Activated CD4-positive, alpha-beta T cell treated with anti-CD3 and anti-CD28 coated beads for 4 hours (primary cell): ENCODE measurements at regions not wholly inside any gene's neighbourhood (a gene's known extent, or its start where the extent isn't known, plus 50 kb on each side); places are given as distances from the start of the nearest gene placed in this dataset.
"Not testable (repeated sequence)": the region's sequence is repeated elsewhere in the genome, so short reads cannot be mapped to it uniquely, and the experiment has no call there.

Experiments used
- DNase-seq, 2 donors: peaks; one replicate each; pipeline ENCODE4 v3.0.0-alpha.2; 2020

DNA sequence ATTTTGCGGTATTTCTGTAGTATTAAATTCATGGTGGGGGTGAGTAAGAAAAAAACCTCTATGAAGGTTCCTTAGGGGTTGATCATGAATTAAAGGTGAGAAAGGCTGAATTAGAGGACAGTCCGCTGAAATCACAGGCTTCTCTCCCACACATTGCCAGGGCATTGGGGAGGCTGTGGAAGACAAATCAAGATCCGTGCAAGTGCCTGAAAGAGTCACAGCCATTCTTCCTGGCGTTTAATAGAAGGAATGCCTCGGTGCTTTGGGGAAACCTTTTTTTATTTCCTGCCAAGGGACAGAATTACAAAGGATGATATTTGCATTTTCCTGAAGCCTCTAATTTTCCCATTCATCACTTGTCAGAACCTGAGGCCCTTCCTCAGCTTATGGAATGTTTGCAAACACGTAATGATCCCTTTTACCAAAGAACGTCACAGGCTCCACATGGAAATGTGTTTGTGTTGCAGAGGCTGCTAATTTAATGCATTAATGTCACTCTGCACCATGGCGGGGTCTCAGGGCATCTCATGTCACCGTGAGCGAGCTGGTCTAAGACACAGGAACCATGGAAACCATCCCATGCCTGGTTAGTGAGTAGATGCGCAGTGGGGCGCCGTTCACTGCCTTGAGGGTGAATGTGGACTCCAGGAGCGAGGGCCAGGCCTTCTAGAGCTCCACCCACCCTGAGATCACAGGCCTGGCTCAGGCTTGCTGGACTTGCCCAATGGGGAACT, 185.9 kb upstream of the SULF2 start:
- no peak for DNase-seq

DNA sequence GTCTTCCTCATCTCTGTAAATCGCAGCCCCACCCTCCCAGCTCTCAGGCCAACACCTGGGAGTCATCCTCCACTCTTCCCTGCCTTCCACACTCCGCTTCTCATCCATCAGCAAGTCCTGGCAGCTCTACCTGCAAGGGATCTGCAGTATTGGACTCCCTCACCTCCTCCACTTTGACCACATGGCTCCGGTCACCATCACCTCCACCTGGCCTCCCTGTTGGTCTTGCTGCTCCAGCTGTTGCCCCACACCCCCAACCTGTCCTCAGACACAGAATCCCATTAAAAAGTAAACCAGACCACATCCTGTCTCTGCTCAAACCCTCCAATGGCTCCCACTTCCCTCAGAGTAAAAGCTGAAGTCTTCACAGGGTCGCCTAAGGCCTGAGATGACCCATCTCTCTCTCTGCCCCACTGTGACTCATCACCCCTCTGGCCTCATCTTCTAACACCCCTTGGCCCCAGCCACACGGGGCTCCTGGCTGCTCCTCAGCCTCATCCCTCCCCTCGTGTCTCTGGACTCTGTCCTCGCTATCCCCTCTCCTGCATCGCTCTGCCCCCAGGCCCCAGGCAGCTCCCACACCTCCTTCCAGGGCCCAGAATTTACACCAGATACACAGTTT, 185.1 kb upstream of the SULF2 start:
- DNase-seq, result no peak

- no peak for DNase-seq
Observed at GRCh38 chr20:47969426-47969825, 184.1 kb upstream of the SULF2 start.

GRCh38 chr20:47968541-47969310, 183.4 kb upstream of the SULF2 start:
- DNase-seq, result no peak

- DNase-seq, result no peak
Observed at GRCh38 chr20:47964149-47964548, 178.9 kb upstream of the SULF2 start.

- DNase-seq, result no peak
Observed at GRCh38 chr20:47963022-47963421, 177.7 kb upstream of the SULF2 start.

- no peak for DNase-seq
Observed at GRCh38 chr20:47962286-47962963, 177.1 kb upstream of the SULF2 start.

- no peak for DNase-seq
Observed at GRCh38 chr20:47960769-47961541, 175.7 kb upstream of the SULF2 start.

DNA sequence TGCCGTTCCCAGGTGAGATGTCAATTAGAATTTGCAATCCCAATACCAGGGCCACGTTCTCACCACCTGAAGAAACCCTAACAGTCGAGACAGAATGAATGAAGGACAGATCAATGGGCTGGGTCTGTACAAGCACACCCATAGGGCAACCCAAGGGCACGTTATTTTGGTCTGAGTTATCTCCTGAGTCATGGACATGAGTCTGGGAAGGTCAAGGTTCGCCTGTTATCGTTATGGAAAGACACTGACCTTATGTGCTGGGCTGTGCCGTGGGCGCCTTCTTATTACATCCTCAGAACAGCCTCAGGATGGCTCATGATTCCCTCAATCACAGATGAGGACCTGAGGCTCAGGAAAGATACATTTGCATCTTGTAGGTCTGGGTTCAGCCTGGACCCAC, 175.0 kb upstream of the SULF2 start:
- no peak for DNase-seq

GRCh38 chr20:47957989-47958801, 172.9 kb upstream of the SULF2 start:
- not testable (repeated sequence) for DNase-seq

- no peak for DNase-seq
Observed at GRCh38 chr20:47957135-47957534, 171.9 kb upstream of the SULF2 start.

DNA sequence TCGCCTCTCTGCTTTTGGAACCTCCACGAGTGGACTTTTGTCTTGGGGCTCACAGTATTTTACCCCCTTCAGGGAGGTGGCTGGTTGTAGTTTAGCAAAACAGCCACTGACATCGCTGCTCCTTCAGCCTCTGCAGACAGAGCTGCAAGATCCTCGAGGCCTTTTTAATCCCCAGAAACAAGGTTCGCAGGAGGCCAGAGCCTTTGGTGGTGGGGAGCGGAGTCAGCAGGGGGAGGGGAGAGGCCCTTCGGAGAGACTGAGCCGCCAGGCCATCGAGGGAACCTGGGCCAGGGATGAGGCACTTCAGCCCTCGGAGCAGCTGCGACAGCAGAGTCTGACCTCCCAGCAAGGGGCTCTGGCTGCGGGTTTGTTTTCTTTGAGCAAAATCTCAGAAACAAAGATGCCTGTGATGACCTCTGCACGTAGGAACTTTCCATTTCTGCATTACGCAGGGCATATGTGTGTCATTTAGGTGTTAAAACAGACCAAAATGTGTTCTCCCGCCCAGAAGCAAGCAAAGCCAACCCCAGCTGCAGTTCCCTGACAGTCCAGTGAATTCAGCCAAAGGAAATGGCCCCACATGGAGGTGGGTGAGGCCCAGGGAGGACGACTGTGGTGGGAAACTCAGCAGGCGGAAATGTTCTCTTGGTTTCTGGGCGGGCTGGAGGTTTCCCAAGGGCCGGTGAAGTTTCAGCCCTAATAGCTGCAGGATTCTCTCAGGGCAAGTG, 171.2 kb upstream of the SULF2 start:
- DNase-seq, result no peak

GRCh38 chr20:47953471-47953870, 168.2 kb upstream of the SULF2 start:
- DNase-seq, result no peak

DNA sequence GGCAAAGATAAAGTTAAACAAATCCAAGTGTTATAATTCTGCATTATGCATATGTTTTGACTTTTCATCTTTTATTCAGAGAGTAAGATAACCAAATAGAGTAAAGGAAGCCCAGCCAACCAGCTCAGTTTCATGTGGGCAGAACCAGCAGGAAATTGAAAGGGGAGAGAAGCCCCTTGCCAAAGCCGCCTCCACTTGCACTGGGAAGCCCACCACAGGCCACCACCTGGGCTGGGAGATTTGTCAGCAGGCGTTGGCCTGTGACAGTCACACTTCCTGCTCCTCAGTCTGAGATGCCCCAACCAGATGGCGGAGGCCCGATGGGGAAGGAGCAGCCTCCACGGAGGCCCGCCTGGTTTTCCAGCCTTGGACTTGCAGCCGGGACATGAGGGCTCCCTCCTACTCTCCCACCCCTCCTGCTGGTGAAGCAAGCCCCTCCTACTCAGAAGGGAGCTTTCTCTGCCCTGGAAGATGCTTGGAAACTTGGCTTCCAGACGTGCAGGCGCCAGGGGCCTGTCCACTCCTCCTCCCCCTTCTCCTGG, 166.8 kb upstream of the SULF2 start:
- DNase-seq, result no peak

GRCh38 chr20:47951521-47951971, 166.3 kb upstream of the SULF2 start:
- no peak for DNase-seq

DNA sequence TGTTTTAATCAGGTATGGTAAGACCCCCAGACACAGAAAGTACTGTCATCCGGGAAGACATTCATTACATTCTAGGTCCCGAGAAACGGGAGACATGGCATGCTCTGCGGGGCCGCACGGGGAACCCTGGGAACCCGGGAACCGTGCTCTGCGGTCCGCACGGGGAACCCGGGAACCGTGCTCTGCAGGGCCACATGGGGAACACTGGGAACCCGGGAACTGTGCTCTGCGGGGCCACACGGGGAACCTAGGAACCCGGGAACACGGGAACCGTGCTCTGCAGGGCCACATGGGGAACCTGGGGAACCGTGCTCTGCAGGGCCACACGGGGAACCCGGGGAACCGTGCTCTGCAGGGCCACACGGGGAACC, 165.6 kb upstream of the SULF2 start:
- DNase-seq, result no peak

GRCh38 chr20:47950124-47950912, 165.0 kb upstream of the SULF2 start:
- no peak for DNase-seq

DNA sequence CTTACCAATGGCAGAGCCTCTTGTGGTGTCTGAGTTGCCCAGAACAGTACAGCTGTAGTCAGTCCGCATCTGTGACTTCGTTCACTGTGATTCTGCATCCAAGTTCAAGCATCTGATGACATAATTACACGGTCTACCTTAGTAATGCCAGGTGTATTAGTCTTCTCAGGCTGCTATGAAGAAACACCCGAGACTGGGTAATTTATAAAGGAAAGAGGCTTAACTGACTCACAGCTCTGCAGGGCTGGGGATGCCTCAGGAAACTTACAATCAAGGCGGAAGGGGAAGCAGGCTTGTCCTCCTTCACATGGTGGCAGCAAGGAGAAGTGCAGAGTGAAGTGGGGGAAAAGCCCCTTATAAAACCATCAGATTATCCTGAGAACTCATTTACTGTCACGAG, 163.9 kb upstream of the SULF2 start:
- no peak for DNase-seq

DNA sequence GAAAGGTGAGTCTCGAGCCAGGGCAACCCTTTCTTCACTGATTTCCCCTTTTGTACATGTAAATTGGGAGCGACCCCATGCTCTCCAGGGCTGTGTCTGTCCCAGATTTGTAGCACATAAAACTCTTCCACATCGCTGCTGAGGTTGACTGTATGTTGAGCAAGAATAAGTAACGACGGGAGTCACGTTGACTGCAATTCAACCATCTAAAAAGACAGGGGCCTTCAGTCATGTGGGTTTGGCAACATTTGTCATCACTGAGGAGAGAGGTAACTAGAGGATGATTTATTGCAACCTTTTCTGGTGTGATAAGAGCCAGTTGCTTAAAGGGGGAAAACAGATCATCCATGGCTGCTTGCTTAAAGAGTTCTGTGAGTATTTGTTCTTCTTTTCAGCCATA, 159.4 kb upstream of the SULF2 start:
- DNase-seq, result no peak

DNA sequence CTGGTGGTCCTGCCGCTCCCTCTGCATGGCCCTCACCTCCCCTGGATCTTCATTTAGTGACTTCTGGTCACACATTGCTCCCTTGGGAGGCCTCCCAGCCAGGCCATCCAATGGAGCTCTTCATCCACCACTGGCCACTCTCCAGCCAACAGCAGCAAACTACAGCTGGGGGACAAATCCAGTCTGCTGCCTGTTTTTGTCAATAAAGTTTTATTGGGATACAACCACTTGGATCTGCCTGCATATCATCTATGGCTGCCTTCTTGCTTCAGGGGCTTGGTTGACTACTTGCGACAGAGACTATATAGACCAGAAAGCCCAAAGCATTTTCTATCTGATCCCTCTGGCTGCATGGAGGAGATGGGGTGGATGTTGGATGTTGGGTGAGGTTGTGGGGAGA, 156.6 kb upstream of the SULF2 start:
- no peak for DNase-seq
